Endothelial cell of umbilical vein (primary cell): ENCODE measurements at regions not wholly inside any gene's neighbourhood (a gene's known extent, or its start where the extent isn't known, plus 50 kb on each side); places are given as distances from the start of the nearest gene placed in this dataset.

Experiments
- BruUV-seq: library from RNA; stranded (reverse); fragments of 400-500 nt; replicated peaks from 2 replicates; lab custom pipeline; 2021; lab: Mats Ljungman, UMichigan
- CTCF ChIA-PET: fragments of 300-600, 350-600 bp; sonication (Branson Sonifier 250); formaldehyde crosslinking; loops from one replicate; lab custom pipeline; 2021; ENCODE audit warnings: antibody characterized with exemption, inconsistent platforms; lab: Charles Lee
- POLR2A ChIA-PET: fragments of 300-600, 350-600 bp; sonication (Branson Sonifier 250); formaldehyde crosslinking; loops from one replicate; lab custom pipeline; 2021; ENCODE audit warnings: antibody characterized with exemption, inconsistent platforms; lab: Charles Lee
- DNase-seq: peaks from one replicate; pipeline ENCODE4 v3.0.0-alpha.2; 2011; ENCODE audit warnings: low read depth, low spot score
- FAIRE-seq: peaks from 2 replicates; lab custom pipeline; 2011; peaks lifted over from hg19 to GRCh38; lab: Jason Lieb, UNC
- H2AFZ ChIP-seq: 2 replicates; pipeline ENCODE4 v1.6.0; 2012; ENCODE audit warnings: low read depth, low read length, control low read depth, inconsistent platforms
- H3K27ac ChIP-seq: 2 replicates; pipeline ENCODE4 v1.5.1; 2011; ENCODE audit warnings: low read depth, mild to moderate bottlenecking, control low read depth, low read length, moderate library complexity; ENCODE audit not compliant: insufficient read depth
- H3K27me3 ChIP-seq, 2 experiments: 2 replicates each; pipeline versions ENCODE4 v1.6.0 to v1.6.1; 2011; ENCODE audit warnings: low read length in 2 of 2, mixed read lengths in 1 of 2; ENCODE audit not compliant: control insufficient read depth in 2 of 2, insufficient read depth in 2 of 2
- H3K36me3 ChIP-seq, 2 experiments: 2 replicates in 1 of 2; 3 replicates in 1 of 2; pipeline ENCODE4 v1.5.1; 2011; ENCODE audit warnings: low read length in 2 of 2, mild to moderate bottlenecking in 1 of 2, moderate library complexity in 1 of 2; ENCODE audit not compliant: control insufficient read depth in 2 of 2, insufficient read depth in 2 of 2; ENCODE audit errors: extremely low read depth in 1 of 2
- H3K4me1 ChIP-seq: 3 replicates; pipeline ENCODE4 v1.5.1; 2011; ENCODE audit warnings: mild to moderate bottlenecking, low read length; ENCODE audit not compliant: control insufficient read depth, insufficient read depth; ENCODE audit errors: extremely low read depth
- H3K4me2 ChIP-seq: 2 replicates; pipeline ENCODE4 v1.6.1; 2011; ENCODE audit warnings: low read length, control low read depth, mixed read lengths; ENCODE audit not compliant: insufficient read depth
- H3K4me3 ChIP-seq, 3 experiments: fragments of 200-600 bp in 1 of 3; sonication (generic), shearing (Covaris generic) in 1 of 3; replicated peaks in 1 of 3; 2 replicates each; pipeline ENCODE4 v1.5.1; 2011 to 2016; ENCODE audit warnings: control low read depth in 3 of 3, low read length in 3 of 3, mild to moderate bottlenecking in 2 of 3, inconsistent platforms in 1 of 3, low read depth in 1 of 3, moderate library complexity in 1 of 3; ENCODE audit not compliant: insufficient read depth in 1 of 3
- H3K79me2 ChIP-seq: 2 replicates; pipeline ENCODE4 v1.6.0; 2012; ENCODE audit warnings: low read length, inconsistent platforms; ENCODE audit not compliant: control insufficient read depth, insufficient read depth
- H3K9ac ChIP-seq: replicated peaks from 2 replicates; pipeline ENCODE3; 2011; ENCODE audit warnings: low read length, control low read depth; ENCODE audit not compliant: insufficient read depth; ENCODE audit errors: extremely low read depth
- H3K9me1 ChIP-seq: replicated peaks from 3 replicates; pipeline ENCODE4 v1.6.0; 2011; ENCODE audit warnings: mild to moderate bottlenecking, low read length; ENCODE audit not compliant: control insufficient read depth, insufficient read depth; ENCODE audit errors: extremely low read depth
- H3K9me3 ChIP-seq: replicated peaks from 2 replicates; pipeline ENCODE4 v1.5.1; 2012; ENCODE audit warnings: low read length, inconsistent platforms; ENCODE audit not compliant: control insufficient read depth, insufficient read depth
- H4K20me1 ChIP-seq: replicated peaks from 2 replicates; pipeline ENCODE3; 2011; ENCODE audit warnings: mild to moderate bottlenecking, low read length; ENCODE audit not compliant: control insufficient read depth, insufficient read depth; ENCODE audit errors: extremely low read depth
- CTCF ChIP-seq, 2 donors: IDR thresholded peaks; 1 replicate in 1 of 2; 2 replicates in 1 of 2; pipeline ENCODE4 v1.5.1; 2011; ENCODE audit warnings: low read length in 2 of 2, mild to moderate bottlenecking in 2 of 2, moderate library complexity in 2 of 2, control low read depth in 1 of 2, inconsistent platforms in 1 of 2, low read depth in 1 of 2; ENCODE audit not compliant: insufficient read depth in 1 of 2; ENCODE audit errors: extremely low read depth in 1 of 2
- EZH2 ChIP-seq: IDR thresholded peaks from 2 replicates; pipeline ENCODE4 v1.6.1; 2012; ENCODE audit warnings: borderline replicate concordance, low read depth, mild to moderate bottlenecking, moderate library complexity, low read length, inconsistent platforms; ENCODE audit not compliant: severe bottlenecking
- FOS ChIP-seq: IDR thresholded peaks from 2 replicates; pipeline ENCODE4 v1.6.1; 2011; ENCODE audit warnings: mild to moderate bottlenecking, low read length, moderate library complexity, borderline replicate concordance; ENCODE audit not compliant: insufficient read depth
- JUN ChIP-seq: IDR thresholded peaks from 2 replicates; pipeline ENCODE4 v1.6.1; 2011; ENCODE audit warnings: borderline replicate concordance, low read depth; ENCODE audit not compliant: insufficient read length, insufficient read depth
- MAX ChIP-seq: IDR thresholded peaks from 2 replicates; pipeline ENCODE4 v1.6.1; 2011; ENCODE audit not compliant: insufficient read depth, insufficient read length
- MYC ChIP-seq: IDR thresholded peaks from one replicate; pipeline ENCODE4 v1.6.1; 2011; ENCODE audit warnings: mild to moderate bottlenecking, low read depth, low read length
- POLR2A ChIP-seq: IDR thresholded peaks from 2 replicates; pipeline ENCODE4 v1.6.1; 2012; ENCODE audit warnings: low read depth, mild to moderate bottlenecking, control low read depth, low read length
- POLR2AphosphoS5 ChIP-seq: IDR thresholded peaks from 2 replicates; pipeline ENCODE4 v1.6.1; 2012; ENCODE audit warnings: low read depth, mild to moderate bottlenecking, control low read depth, low read length, moderate library complexity; ENCODE audit not compliant: insufficient read depth
- dilution Hi-C: fragments of 300-500 bp; cut with MboI; formaldehyde crosslinking; loops from one replicate; pipeline ENCODE4 v1.15.0; 2019; ENCODE audit warnings: low sequenced_read_pairs; ENCODE audit not compliant: extremely low pct_ligation_motif_present
- intact Hi-C: fragments of 100-400 bp; cut with micrococcal nuclease; formaldehyde crosslinking; loops from one replicate; pipeline ENCODE4 v1.10.0; 2022

GRCh38 chr3:43997788-43998369, 243.8 kb upstream of the TOPAZ1 start:
- Histone ChIP-seq H3K79me2 (no peaks in the 10 kb centered on the region), H3K9ac (no peak overlapping the region), H3K9me3 (no peaks in the 10 kb centered on the region), H3K4me1 (peaks cover 29% of the 10 kb centered on the region), H3K4me3 (no peak overlapping the region), H3K9me1 (no peaks in the 10 kb centered on the region), H4K20me1 (no peaks in the 10 kb centered on the region), H2AFZ (no peak overlapping the region), H3K4me2 (peak overlapping the region; percentile 28), H3K27me3 (peaks cover 69 to 88% of the 10 kb centered on the region in 2 experiments), H3K27ac (no peak overlapping the region), H3K36me3 (no peaks in the 10 kb centered on the region)
- dilution Hi-C loops: no loop called here
- CTCF ChIA-PET: no interaction called here
- POLR2A ChIA-PET: no interaction called here
- BruUV-seq: no TSS peak
- DNase-seq (no peak), FAIRE-seq (no peak)
- intact Hi-C loops: loop anchor here (2.0 to 5.0 kb wide), 2 partner anchors 229 to 306 kb away; partner anchors contain the start of gene ABHD5
- TF ChIP-seq CTCF (IDR thresholded peaks at IDR 0.05; ENCODE audit: extremely low read depth in 1 of 2, insufficient read depth in 1 of 2, low read depth in 1 of 2, low read length in 2 of 2): no peak
- TF ChIP-seq JUN: no peak
- TF ChIP-seq EZH2: no peak
- TF ChIP-seq POLR2AphosphoS5: no peak
- no peak for TF ChIP-seq FOS
- TF ChIP-seq MYC: no peak
- no peak for TF ChIP-seq POLR2A
- no peak for TF ChIP-seq MAX
